Fibroblast of the aortic adventitia (primary cell): ENCODE measurements at regions not wholly inside any gene's neighbourhood (a gene's known extent, or its start where the extent isn't known, plus 50 kb on each side); places are given as distances from the start of the nearest gene placed in this dataset.

Experiments
- DNase-seq: peaks from one replicate; pipeline ENCODE4 v3.0.0-alpha.2; 2010; ENCODE audit warnings: low read depth
- H3K4me3 ChIP-seq: 2 replicates; pipeline ENCODE4 v1.5.1; 2011; ENCODE audit warnings: low read depth, mild to moderate bottlenecking, control low read depth, low read length, moderate library complexity
- TF ChIP-seq, protein P1 (sequence below): IDR thresholded peaks from 2 replicates; pipeline ENCODE4 v1.5.1; 2011; ENCODE audit warnings: mild to moderate bottlenecking, low read length, control low read depth, inconsistent platforms; ENCODE audit not compliant: insufficient read depth

DNA sequence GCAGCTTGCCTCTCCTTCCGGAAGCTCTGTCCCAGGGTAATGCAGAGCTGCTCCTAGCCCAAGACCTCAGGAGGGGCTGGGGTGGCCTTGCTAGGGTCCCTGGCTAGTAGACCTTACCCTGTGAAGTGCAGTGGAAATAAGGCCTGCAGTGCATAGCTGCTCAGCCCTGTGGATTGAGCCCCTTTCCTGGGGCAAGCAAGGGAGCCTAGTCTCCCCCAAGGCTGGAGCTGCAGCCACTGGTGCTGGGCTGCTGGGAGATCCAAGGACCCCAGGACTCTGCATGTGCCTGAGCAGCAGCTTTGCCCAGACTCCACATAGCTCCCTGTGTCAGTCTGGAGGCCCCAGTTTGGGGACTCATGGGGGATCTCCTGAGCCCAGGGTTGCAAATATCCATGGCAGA lies 57.9 kb downstream of the FANCF start:
- DNase-seq: no peak
- no peak overlapping the region for H3K4me3 ChIP-seq
- TF ChIP-seq, protein P1, sequence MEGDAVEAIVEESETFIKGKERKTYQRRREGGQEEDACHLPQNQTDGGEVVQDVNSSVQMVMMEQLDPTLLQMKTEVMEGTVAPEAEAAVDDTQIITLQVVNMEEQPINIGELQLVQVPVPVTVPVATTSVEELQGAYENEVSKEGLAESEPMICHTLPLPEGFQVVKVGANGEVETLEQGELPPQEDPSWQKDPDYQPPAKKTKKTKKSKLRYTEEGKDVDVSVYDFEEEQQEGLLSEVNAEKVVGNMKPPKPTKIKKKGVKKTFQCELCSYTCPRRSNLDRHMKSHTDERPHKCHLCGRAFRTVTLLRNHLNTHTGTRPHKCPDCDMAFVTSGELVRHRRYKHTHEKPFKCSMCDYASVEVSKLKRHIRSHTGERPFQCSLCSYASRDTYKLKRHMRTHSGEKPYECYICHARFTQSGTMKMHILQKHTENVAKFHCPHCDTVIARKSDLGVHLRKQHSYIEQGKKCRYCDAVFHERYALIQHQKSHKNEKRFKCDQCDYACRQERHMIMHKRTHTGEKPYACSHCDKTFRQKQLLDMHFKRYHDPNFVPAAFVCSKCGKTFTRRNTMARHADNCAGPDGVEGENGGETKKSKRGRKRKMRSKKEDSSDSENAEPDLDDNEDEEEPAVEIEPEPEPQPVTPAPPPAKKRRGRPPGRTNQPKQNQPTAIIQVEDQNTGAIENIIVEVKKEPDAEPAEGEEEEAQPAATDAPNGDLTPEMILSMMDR: no peak

- H3K4me3 ChIP-seq: no peak overlapping the region
- TF ChIP-seq, protein P1: no peak
- no peak for DNase-seq
Measured at GRCh38 chr11:22566293-22566692, 59.3 kb downstream of the FANCF start.

GRCh38 chr11:22561283-22561682 lies 64.3 kb downstream of the FANCF start:
- no peak overlapping the region for H3K4me3 ChIP-seq
- TF ChIP-seq, protein P1: no peak
- DNase-seq: no peak

DNA sequence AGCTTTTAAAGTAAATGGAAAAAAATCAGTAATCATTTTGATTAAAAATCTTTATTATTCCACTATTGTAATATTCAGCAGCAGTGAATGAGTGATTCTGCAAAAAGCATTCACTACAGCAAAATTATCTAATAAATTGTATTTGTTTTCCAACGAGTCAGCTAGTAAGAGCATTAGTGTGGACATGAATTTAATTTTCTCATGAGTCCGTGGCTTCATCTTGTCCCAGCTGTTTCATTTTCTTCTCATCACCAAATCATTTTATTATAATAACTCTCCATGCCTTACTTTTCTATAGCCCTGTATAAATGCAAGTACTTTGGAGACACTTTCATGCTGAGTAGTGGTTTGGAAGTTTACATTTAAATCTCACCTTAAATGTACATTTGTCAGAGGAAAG lies 66.2 kb downstream of the FANCF start:
- DNase-seq: no peak
- TF ChIP-seq, protein P1: no peak
- H3K4me3 ChIP-seq: no peak overlapping the region

DNA sequence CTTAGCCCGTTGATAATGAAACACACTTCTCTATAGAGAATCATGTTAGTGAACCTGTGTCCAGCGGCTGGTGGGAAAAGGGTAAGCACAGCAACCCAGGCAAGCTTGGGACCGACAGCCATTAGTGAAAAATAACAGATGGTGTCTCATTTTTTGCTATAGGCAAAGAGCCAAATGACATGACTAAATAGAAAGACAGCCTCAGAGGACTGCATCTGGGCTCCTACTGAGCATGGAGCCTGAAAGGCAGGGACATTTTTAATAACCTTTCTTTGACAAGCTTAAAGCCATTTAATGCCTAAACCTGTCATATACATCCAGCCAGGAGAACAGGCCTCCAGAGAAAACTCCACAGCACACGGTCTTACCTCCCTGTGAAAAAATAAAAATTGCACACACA lies 67.0 kb downstream of the FANCF start:
- TF ChIP-seq, protein P1: no peak
- no peak overlapping the region for H3K4me3 ChIP-seq
- peak; percentile 2 for DNase-seq

GRCh38 chr11:22556381-22556780 lies 69.2 kb downstream of the FANCF start:
- H3K4me3 ChIP-seq: no peak overlapping the region
- TF ChIP-seq, protein P1: no peak
- DNase-seq: no peak

DNA sequence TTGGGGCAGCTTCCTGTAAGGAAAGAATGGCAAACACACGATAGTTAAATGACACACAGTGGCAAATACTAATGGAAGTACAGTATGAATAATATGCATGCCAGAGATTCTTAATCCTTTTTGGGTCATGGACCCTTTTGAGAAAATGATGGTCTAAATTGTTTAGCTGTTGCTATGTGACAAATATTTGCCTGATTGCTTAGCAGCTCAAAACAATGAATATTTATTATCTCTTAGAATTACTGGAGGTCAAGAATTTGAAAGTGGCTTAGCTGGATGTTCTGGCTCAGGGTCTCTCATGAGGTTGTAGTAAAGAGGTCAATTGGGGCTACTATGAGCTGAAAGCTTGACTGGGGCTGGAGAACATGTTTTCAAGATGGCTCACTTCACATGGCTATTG lies 69.7 kb downstream of the FANCF start:
- TF ChIP-seq, protein P1: no peak
- no peak for DNase-seq
- H3K4me3 ChIP-seq: no peak overlapping the region
